Neural crest cell (in vitro differentiated cells): ENCODE measurements at regions not wholly inside any gene's neighbourhood (a gene's known extent, or its start where the extent isn't known, plus 50 kb on each side); places are given as distances from the start of the nearest gene placed in this dataset.

Experiments used
- DNase-seq: peaks from one replicate; pipeline ENCODE4 v3.0.0; 2021; ENCODE audit warnings: low read depth, mixed read lengths, low spot score
- H3K27ac Mint-ChIP-seq: one replicate; pipeline ENCODE4 v1.8.0; 2021; ENCODE audit warnings: mild to moderate bottlenecking, mixed read lengths; ENCODE audit not compliant: unreplicated experiment
- H3K27me3 Mint-ChIP-seq: 2 replicates; pipeline ENCODE4 v1.8.0; 2021; ENCODE audit warnings: low read depth, mild to moderate bottlenecking, mixed read lengths
- H3K36me3 Mint-ChIP-seq: 2 replicates; pipeline ENCODE4 v1.8.0; 2021; ENCODE audit warnings: low read depth, mild to moderate bottlenecking, mixed read lengths
- H3K4me1 Mint-ChIP-seq: 2 replicates; pipeline ENCODE4 v1.8.0; 2021; ENCODE audit warnings: mixed read lengths
- H3K4me3 Mint-ChIP-seq: one replicate; pipeline ENCODE4 v1.8.0; 2021; ENCODE audit warnings: mild to moderate bottlenecking, mixed read lengths
- H3K9me3 Mint-ChIP-seq: 2 replicates; pipeline ENCODE4 v1.8.0; 2021; ENCODE audit warnings: mixed read lengths
- CTCF ChIP-seq: fragments of 200-600 bp; sonication (generic); conservative IDR thresholded peaks from 2 replicates; pipeline ENCODE4 v1.5.0; 2021; ENCODE audit warnings: antibody characterized with exemption, mild to moderate bottlenecking

DNA sequence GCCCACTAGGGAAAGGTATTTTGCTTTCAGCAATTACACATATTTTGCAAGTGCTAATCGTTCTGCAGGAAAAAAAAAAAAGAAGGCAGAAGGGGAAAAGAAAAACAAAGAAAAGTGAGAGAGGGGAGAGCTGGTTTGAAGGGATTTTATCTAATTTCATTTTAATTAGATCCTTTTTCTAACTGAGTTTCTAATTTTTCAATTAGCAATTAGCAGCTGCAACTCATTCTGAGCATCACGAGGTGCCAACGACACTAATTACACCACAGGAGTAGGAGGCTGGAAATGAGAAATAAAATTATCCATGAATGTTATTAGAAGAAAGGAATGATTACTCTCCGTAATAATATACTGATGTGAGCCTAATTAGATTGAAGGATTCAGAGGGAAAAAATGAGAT, 481.0 kb upstream of the CAMK1G start:
- H3K4me3 Mint-ChIP-seq, result no peak overlapping the region

GRCh38 chr1:209103092-209103491, 480.4 kb upstream of the CAMK1G start:
- H3K36me3 Mint-ChIP-seq, result no peaks in the 10 kb centered on the region
- no peak for DNase-seq
- no peaks in the 10 kb centered on the region for H3K9me3 Mint-ChIP-seq
- H3K27ac Mint-ChIP-seq, result no peak overlapping the region
- peaks cover 3% of the 10 kb centered on the region for H3K27me3 Mint-ChIP-seq
- TF ChIP-seq CTCF, result no peak
- H3K4me3 Mint-ChIP-seq, result no peak overlapping the region
- peaks cover 4% of the 10 kb centered on the region for H3K4me1 Mint-ChIP-seq

More for the DNA sequence above, 481.0 kb upstream of the CAMK1G start:
- H3K9me3 Mint-ChIP-seq, result no peaks in the 10 kb centered on the region
- no peak overlapping the region for H3K27ac Mint-ChIP-seq
- H3K36me3 Mint-ChIP-seq, result no peaks in the 10 kb centered on the region
- no peak for TF ChIP-seq CTCF
- DNase-seq, result no peak
- H3K4me1 Mint-ChIP-seq, result peaks cover 4% of the 10 kb centered on the region
- peaks cover 3% of the 10 kb centered on the region for H3K27me3 Mint-ChIP-seq

- peaks cover 4% of the 10 kb centered on the region for H3K4me1 Mint-ChIP-seq
- no peak overlapping the region for H3K4me3 Mint-ChIP-seq
- no peak for TF ChIP-seq CTCF
- no peaks in the 10 kb centered on the region for H3K36me3 Mint-ChIP-seq
- H3K27me3 Mint-ChIP-seq, result peaks cover 3% of the 10 kb centered on the region
- H3K9me3 Mint-ChIP-seq, result no peaks in the 10 kb centered on the region
- DNase-seq, result no peak
- no peak overlapping the region for H3K27ac Mint-ChIP-seq
Measured at GRCh38 chr1:209104646-209105045, 478.9 kb upstream of the CAMK1G start.

DNA sequence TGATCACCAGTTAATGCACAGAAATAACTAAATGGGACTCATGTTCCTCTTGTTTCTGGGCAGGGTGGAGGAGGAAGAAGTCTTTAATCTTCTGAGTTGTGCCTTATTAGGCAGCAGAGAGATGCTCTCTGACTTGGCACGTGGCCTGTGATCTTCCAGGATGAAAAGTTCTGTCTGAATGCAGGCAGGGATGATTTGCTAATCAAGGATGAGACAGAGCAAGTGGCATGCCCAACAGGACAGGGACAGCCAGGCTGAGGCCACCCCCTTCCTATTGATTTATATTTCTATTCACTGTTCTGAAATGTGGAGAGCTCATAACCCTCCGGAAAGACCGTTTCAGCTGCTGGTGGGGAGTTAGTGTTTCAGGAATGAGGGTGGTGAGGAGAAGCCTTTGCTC, 477.8 kb upstream of the CAMK1G start:
- Mint-ChIP-seq H3K27me3 (no peaks in the 10 kb centered on the region), H3K4me3 (no peak overlapping the region), H3K9me3 (no peaks in the 10 kb centered on the region), H3K27ac (no peak overlapping the region), H3K4me1 (peaks cover 4% of the 10 kb centered on the region), H3K36me3 (no peaks in the 10 kb centered on the region)
- no peak for TF ChIP-seq CTCF
- DNase-seq, result no peak

GRCh38 chr1:209106237-209106741, 477.2 kb upstream of the CAMK1G start:
- H3K9me3 Mint-ChIP-seq, result no peaks in the 10 kb centered on the region
- no peak overlapping the region for H3K4me3 Mint-ChIP-seq
- H3K27me3 Mint-ChIP-seq, result no peaks in the 10 kb centered on the region
- peaks cover 4% of the 10 kb centered on the region for H3K4me1 Mint-ChIP-seq
- DNase-seq, result no peak
- no peaks in the 10 kb centered on the region for H3K36me3 Mint-ChIP-seq
- no peak for TF ChIP-seq CTCF
- no peak overlapping the region for H3K27ac Mint-ChIP-seq

DNA sequence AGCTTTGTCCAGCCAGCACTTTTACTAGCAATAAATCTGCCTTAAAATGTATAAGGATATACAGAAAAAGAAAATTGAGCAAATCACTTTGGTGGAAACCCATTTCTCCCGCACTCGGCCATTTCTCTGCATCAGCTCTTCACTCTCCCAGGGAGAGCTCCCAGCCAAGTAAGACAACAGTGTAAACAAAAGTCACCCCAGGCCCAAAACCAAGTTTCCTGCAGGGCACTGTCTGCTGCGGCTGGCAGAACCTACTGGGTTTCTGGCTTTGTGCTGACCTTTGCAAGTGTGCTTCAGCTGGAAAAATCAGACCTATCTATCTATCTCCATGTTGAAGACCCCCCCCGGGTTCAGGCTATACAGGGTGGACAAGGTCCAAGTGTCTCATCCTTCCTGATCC, 476.7 kb upstream of the CAMK1G start:
- H3K36me3 Mint-ChIP-seq, result no peaks in the 10 kb centered on the region
- no peak for TF ChIP-seq CTCF
- no peak for DNase-seq
- no peak overlapping the region for H3K27ac Mint-ChIP-seq
- no peak overlapping the region for H3K4me3 Mint-ChIP-seq
- peaks cover 4% of the 10 kb centered on the region for H3K4me1 Mint-ChIP-seq
- no peaks in the 10 kb centered on the region for H3K27me3 Mint-ChIP-seq
- no peaks in the 10 kb centered on the region for H3K9me3 Mint-ChIP-seq
